Karpas-422 (cell line): ENCODE measurements at regions not wholly inside any gene's neighbourhood (a gene's known extent, or its start where the extent isn't known, plus 50 kb on each side); places are given as distances from the start of the nearest gene placed in this dataset.
A peak's percentile ranks its signal among the peaks of the same experiment; 100 is the strongest.
"Not testable (repeated sequence)": the region's sequence is repeated elsewhere in the genome, so short reads cannot be mapped to it uniquely, and the experiment has no call there.

Experiments
- DNase-seq: peaks from one replicate; pipeline ENCODE4 v3.0.0-alpha.2; 2015
- H2AFZ ChIP-seq: fragments of 200-600 bp; sonication (generic); 2 replicates; pipeline ENCODE4 v1.6.1; 2014; ENCODE audit warnings: antibody characterized with exemption, low read length, mixed read lengths
- H3K27ac ChIP-seq: fragments of 200-600 bp; sonication (generic); 2 replicates; pipeline ENCODE4 v1.5.1; 2014; ENCODE audit warnings: mild to moderate bottlenecking, low read length, moderate library complexity
- H3K27me3 ChIP-seq: fragments of 200-600 bp; sonication (generic); 2 replicates; pipeline ENCODE4 v1.6.1; 2014; ENCODE audit warnings: low read length, mixed read lengths
- H3K36me3 ChIP-seq: fragments of 200-600 bp; sonication (generic); 2 replicates; pipeline ENCODE4 v1.6.1; 2014; ENCODE audit warnings: low read length, mixed read lengths; ENCODE audit not compliant: insufficient read depth
- H3K4me1 ChIP-seq: fragments of 200-600 bp; sonication (generic); 2 replicates; pipeline ENCODE4 v1.6.1; 2014; ENCODE audit warnings: mild to moderate bottlenecking, low read length, mixed read lengths
- H3K4me2 ChIP-seq: fragments of 200-600 bp; sonication (generic); 2 replicates; pipeline ENCODE4 v1.6.1; 2014; ENCODE audit warnings: low read length, low read depth, mild to moderate bottlenecking; ENCODE audit not compliant: poor library complexity, severe bottlenecking
- H3K4me3 ChIP-seq: fragments of 200-600 bp; sonication (generic); 2 replicates; pipeline ENCODE4 v1.5.1; 2014; ENCODE audit warnings: mild to moderate bottlenecking, antibody characterized with exemption, low read length, mixed read lengths
- H3K79me2 ChIP-seq: fragments of 200-600 bp; sonication (generic); 2 replicates; pipeline ENCODE4 v1.6.1; 2014; ENCODE audit warnings: mild to moderate bottlenecking, low read length, mixed read lengths
- H3K9ac ChIP-seq: fragments of 200-600 bp; sonication (generic); 2 replicates; pipeline ENCODE4 v1.6.0; 2014; ENCODE audit warnings: low read length
- H3K9me2 ChIP-seq: fragments of 200-600 bp; sonication (generic), shearing (Covaris generic); replicated peaks from 2 replicates; pipeline ENCODE4 v1.6.0; 2014; ENCODE audit warnings: mild to moderate bottlenecking, low read length, moderate library complexity; ENCODE audit not compliant: insufficient read depth
- H3K9me3 ChIP-seq: fragments of 300-700, 200-600 bp; sonication (generic); 2 replicates; pipeline ENCODE4 v1.6.1; 2014; ENCODE audit warnings: low read length, mixed read lengths
- H4K20me1 ChIP-seq: fragments of 200-600 bp; sonication (generic); 2 replicates; pipeline ENCODE4 v1.6.1; 2014; ENCODE audit warnings: mild to moderate bottlenecking, antibody characterized with exemption, low read length, low read depth; ENCODE audit not compliant: insufficient read depth

DNA sequence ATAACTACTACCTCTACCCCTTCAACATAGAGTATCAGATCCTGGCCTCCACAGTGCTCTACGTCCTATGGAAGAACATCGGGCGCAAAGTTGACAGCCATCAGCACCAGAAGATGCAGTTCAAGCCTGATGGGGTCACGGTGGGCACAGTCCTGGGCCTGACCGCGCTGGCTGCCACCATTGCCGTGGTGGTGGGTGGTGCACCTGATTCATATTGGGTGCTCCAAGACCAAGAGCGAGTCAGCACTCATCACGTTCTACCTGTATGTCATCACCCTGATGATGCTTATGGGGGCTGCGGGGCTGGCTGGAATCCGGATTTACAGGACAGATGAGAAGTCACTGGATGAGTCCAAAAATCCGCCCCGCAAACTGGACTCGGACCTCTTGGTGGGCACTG lies 846.4 kb downstream of the RPIA start:
- H3K36me3 ChIP-seq, H3K4me3 ChIP-seq, H2AFZ ChIP-seq, H3K27me3 ChIP-seq, H3K9ac ChIP-seq, H4K20me1 ChIP-seq, DNase-seq, H3K27ac ChIP-seq, H3K4me2 ChIP-seq, H3K9me3 ChIP-seq, H3K9me2 ChIP-seq, H3K79me2 ChIP-seq, H3K4me1 ChIP-seq: not testable (repeated sequence)

GRCh38 chr2:89544110-89544509 lies 852.6 kb downstream of the RPIA start:
- not testable (repeated sequence) for H2AFZ ChIP-seq, H3K4me3 ChIP-seq, H4K20me1 ChIP-seq, H3K9me2 ChIP-seq, H3K9me3 ChIP-seq, H3K27me3 ChIP-seq, H3K4me2 ChIP-seq, H3K4me1 ChIP-seq, H3K27ac ChIP-seq, DNase-seq, H3K9ac ChIP-seq, H3K79me2 ChIP-seq, H3K36me3 ChIP-seq

GRCh38 chr2:89579154-89579553 lies 887.7 kb downstream of the RPIA start:
- H3K27ac ChIP-seq, H4K20me1 ChIP-seq, H3K27me3 ChIP-seq, DNase-seq, H3K4me2 ChIP-seq, H3K36me3 ChIP-seq, H3K9me2 ChIP-seq, H3K9me3 ChIP-seq, H3K4me1 ChIP-seq, H2AFZ ChIP-seq, H3K9ac ChIP-seq, H3K79me2 ChIP-seq, H3K4me3 ChIP-seq: not testable (repeated sequence)

- not testable (repeated sequence) for H3K36me3 ChIP-seq, H3K4me1 ChIP-seq, H3K9me2 ChIP-seq, H2AFZ ChIP-seq, DNase-seq, H3K79me2 ChIP-seq, H3K9ac ChIP-seq, H3K27me3 ChIP-seq, H3K4me3 ChIP-seq, H3K27ac ChIP-seq, H3K9me3 ChIP-seq, H4K20me1 ChIP-seq, H3K4me2 ChIP-seq
Observed at GRCh38 chr2:89582816-89583215, 891.3 kb downstream of the RPIA start.

DNA sequence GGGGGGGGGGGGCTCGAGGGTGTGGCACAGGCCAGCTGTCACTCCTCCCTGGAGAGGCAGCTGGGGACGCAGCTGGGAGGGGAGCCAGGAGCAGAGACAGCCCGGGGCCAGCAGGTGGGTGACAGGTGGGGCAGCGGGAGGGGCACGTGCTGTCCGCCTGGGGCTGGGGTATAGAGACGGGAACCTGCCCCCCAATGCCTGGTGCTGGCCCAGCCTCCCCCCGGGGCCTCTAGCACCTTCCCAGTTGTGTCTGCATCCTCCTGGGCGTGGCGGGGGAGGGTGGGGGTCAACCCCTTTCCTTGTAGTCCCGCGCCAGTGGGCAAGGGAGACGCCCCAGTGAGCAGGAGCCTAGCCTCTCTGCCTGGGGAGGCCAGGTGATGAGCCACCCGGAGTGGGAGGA lies 892.6 kb downstream of the RPIA start:
- not testable (repeated sequence) for H3K36me3 ChIP-seq, DNase-seq, H3K4me2 ChIP-seq, H3K27ac ChIP-seq, H2AFZ ChIP-seq, H4K20me1 ChIP-seq, H3K4me1 ChIP-seq, H3K9me3 ChIP-seq, H3K79me2 ChIP-seq, H3K27me3 ChIP-seq, H3K9me2 ChIP-seq, H3K9ac ChIP-seq, H3K4me3 ChIP-seq

DNA sequence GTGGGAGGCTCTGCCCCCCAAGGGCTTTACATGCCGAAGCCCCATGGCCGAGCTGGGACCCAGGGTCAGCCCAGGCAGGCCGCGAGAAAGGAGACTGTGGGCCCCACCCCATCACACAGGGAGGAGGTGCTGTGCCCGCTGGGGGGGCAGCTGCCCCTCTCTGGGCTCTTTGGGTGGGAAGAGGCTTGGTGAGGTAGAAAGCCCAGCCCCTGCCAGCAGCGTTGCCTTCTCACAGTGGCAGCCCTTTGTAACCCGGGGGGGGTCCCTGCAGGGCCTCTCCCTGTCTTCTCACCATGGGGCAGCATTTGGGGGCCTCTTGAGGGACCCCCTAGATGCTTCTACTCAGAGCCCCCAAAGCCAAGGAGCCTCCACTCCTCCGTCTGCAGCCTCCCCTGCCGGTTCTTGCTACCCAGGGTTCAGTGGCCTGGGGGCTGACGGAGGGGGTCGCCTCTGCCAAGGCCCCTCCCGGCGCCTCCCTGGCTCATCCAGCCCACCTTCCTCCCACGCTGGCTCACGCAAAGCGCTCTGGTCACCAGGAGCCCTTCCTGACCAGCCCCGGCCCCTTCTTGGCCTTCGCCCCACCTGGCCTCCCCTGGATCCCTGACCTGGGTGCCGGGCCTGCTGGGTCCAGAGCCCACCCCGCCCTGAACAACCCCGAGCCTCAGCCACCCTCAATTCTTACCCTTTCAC lies 893.5 kb downstream of the RPIA start:
- H3K9ac ChIP-seq, H3K4me3 ChIP-seq, H3K4me2 ChIP-seq: not testable (repeated sequence)

DNA sequence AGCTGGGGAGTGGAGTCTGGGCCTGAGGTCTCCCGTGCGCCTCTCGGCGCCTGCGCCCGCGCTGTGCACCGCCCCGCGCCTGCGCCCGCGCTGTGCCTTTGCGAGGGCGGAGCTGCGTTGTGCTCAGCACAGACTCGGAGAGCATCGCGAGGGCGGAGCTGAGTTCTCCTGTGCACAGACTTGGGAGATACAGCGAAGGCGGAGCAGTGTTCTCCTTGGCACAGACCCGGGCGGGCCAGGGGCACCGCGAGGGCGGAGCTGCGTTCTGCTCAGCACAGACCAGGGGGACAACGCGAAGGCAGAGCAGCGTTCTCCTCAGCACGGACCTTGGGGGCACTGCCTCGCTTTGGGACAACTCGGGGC lies 894.1 kb downstream of the RPIA start:
- not testable (repeated sequence) for H3K4me3 ChIP-seq, H3K27ac ChIP-seq, H3K27me3 ChIP-seq, H3K4me1 ChIP-seq, H3K9ac ChIP-seq, H4K20me1 ChIP-seq, H3K9me3 ChIP-seq, H3K36me3 ChIP-seq, H3K9me2 ChIP-seq, H3K79me2 ChIP-seq, H3K4me2 ChIP-seq, H2AFZ ChIP-seq
- peak; percentile 31 for DNase-seq

More for the DNA sequence above, 893.5 kb downstream of the RPIA start:
- H3K9me3 ChIP-seq, H4K20me1 ChIP-seq, H2AFZ ChIP-seq, H3K27ac ChIP-seq, DNase-seq, H3K79me2 ChIP-seq, H3K9me2 ChIP-seq, H3K27me3 ChIP-seq, H3K4me1 ChIP-seq, H3K36me3 ChIP-seq: not testable (repeated sequence)

DNA sequence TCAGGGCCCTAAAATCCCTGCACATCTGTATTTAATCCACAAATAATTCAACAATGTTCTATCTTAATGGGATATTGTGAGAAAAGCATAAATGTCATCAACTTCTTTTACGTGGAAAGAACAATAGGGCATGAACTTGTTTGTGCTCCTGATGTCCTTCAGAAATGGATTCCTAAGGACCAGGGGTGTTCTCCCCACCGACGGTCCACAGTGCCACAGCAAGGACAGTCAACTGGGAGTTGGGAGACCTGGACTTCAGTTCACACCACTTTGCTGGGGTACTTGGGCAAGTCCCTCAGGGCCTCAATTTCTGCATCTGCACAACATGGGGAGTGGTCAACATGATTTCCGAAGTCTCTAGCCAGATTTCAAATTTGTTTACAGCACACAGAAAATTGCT lies 908.4 kb downstream of the RPIA start:
- not testable (repeated sequence) for H4K20me1 ChIP-seq, H3K4me3 ChIP-seq, H3K27ac ChIP-seq, H3K27me3 ChIP-seq, H3K36me3 ChIP-seq, H3K4me1 ChIP-seq, H3K79me2 ChIP-seq, H2AFZ ChIP-seq, H3K9me3 ChIP-seq, H3K4me2 ChIP-seq, H3K9me2 ChIP-seq, H3K9ac ChIP-seq, DNase-seq

- not testable (repeated sequence) for DNase-seq, H3K4me2 ChIP-seq, H3K9ac ChIP-seq, H3K9me2 ChIP-seq, H3K9me3 ChIP-seq, H3K79me2 ChIP-seq, H4K20me1 ChIP-seq, H3K27me3 ChIP-seq, H2AFZ ChIP-seq, H3K27ac ChIP-seq, H3K4me1 ChIP-seq, H3K4me3 ChIP-seq, H3K36me3 ChIP-seq
Observed at GRCh38 chr2:89606514-89606913, 915.0 kb downstream of the RPIA start.
